Right lobe of liver (tissue), 6 donors: ENCODE measurements at regions not wholly inside any gene's neighbourhood (a gene's known extent, or its start where the extent isn't known, plus 50 kb on each side); places are given as distances from the start of the nearest gene placed in this dataset.

Source experiments
- ATAC-seq, 4 donors: fragments of 200-7000 bp; cut with Tn5 transposase; one replicate each; pipeline ENCODE4 v1.9.1; 2020; ENCODE audit warnings: mild to moderate bottlenecking in 4 of 4, moderate library complexity in 4 of 4
- DNase-seq, 3 donors: peaks; one replicate each; pipeline ENCODE4 v3.0.0-alpha.2; 2020
- H3K27ac ChIP-seq, 3 donors: fragments of 200-600 bp; one replicate each; pipeline ENCODE4 v1.8.0; 2022
- H3K27me3 ChIP-seq, 2 donors: fragments of 200-600 bp; one replicate each; pipeline ENCODE4 v1.8.0; 2022
- H3K36me3 ChIP-seq, 4 donors: fragments of 200-600 bp; sonication (generic) in 1 of 4; one replicate each; pipeline versions ENCODE4 v1.5.1 to v1.8.0; 2017 to 2022; ENCODE audit warnings: control low read depth in 1 of 4
- H3K4me1 ChIP-seq, 4 donors: fragments of 200-600 bp; sonication (generic) in 1 of 4; one replicate each; pipeline versions ENCODE4 v1.5.1 to v1.8.0; 2017 to 2022; ENCODE audit warnings: control low read depth in 1 of 4
- H3K4me3 ChIP-seq, 3 donors: fragments of 200-600 bp; one replicate each; pipeline ENCODE4 v1.8.0; 2022
- H3K9me3 ChIP-seq, 4 donors: fragments of 200-600 bp; sonication (generic) in 1 of 4; one replicate each; pipeline versions ENCODE4 v1.5.1 to v1.8.0; 2017 to 2022; ENCODE audit warnings: control low read depth in 1 of 4
- POLR2A ChIP-seq: fragments of 450-650 bp; IDR thresholded peaks from one replicate; pipeline ENCODE4 v1.6.1; 2017; ENCODE audit warnings: antibody characterized with exemption, mild to moderate bottlenecking
- WGBS: methylation state at CpG from one replicate; pipeline ENCODE4 v1.1.6; 2018; ENCODE audit warnings: low coverage, low lambda C conversion rate; ENCODE audit not compliant: insufficient coverage; ENCODE audit errors: missing lambda C conversion rate; 5-methylcytosine and 5-hydroxymethylcytosine counted together
- intact Hi-C, 2 donors: fragments of 100-400 bp; cut with DNase I; formaldehyde crosslinking; loops; one replicate each; pipeline versions ENCODE4 v1.11.2 to v1.14.1; 2022
- TF ChIP-seq, protein P1 (sequence below), 4 donors: fragments of 200-600 bp in 3 of 4; fragments of 450-650 bp in 1 of 4; IDR thresholded peaks; one replicate each; pipeline versions ENCODE4 v1.5.1 to v1.8.0; 2016 to 2022; ENCODE audit warnings: antibody characterized with exemption in 4 of 4, mild to moderate bottlenecking in 2 of 4
- donor health status: DM: no; HTN: yes; CAD: no.
- donor health status: DM: no; HTN: no; CAD: no.
- donor health status: DM: no; HTN: no; CAD: no.
- donor health status: DM: no; HTN: yes; CAD: no.
- donor health status: DM: no; HTN: yes; CAD: no.

DNA sequence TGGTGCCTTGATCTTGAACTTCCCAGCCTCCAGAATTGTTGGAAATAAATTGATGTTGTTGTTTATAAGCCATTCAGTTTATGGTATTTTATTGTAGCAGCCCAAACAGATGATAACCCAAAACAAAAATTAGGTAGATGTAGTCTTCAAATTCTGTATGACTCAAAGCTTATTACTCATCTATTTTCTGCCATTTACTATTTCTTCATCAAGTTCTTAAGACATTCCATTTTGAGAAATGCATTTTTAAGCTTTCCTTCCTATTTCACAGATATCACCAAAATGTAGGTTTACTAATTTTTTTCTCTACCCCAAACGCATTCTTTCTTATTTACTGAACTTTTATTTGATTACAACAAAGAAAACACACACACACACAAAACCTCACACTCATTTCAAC is 148.2 kb downstream of the RND3 start:
- intact Hi-C loops: no loop called here
- H3K36me3 ChIP-seq: no peaks in the 10 kb centered on the region
- no peak overlapping the region for H3K27ac ChIP-seq
- TF ChIP-seq POLR2A: no peak
- TF ChIP-seq, protein P1, sequence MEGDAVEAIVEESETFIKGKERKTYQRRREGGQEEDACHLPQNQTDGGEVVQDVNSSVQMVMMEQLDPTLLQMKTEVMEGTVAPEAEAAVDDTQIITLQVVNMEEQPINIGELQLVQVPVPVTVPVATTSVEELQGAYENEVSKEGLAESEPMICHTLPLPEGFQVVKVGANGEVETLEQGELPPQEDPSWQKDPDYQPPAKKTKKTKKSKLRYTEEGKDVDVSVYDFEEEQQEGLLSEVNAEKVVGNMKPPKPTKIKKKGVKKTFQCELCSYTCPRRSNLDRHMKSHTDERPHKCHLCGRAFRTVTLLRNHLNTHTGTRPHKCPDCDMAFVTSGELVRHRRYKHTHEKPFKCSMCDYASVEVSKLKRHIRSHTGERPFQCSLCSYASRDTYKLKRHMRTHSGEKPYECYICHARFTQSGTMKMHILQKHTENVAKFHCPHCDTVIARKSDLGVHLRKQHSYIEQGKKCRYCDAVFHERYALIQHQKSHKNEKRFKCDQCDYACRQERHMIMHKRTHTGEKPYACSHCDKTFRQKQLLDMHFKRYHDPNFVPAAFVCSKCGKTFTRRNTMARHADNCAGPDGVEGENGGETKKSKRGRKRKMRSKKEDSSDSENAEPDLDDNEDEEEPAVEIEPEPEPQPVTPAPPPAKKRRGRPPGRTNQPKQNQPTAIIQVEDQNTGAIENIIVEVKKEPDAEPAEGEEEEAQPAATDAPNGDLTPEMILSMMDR (IDR thresholded peaks at IDR 0.05): no peak
- no peak for DNase-seq
- peaks cover 0 to 12% (median 0%) of the 10 kb centered on the region in 4 donors for H3K4me1 ChIP-seq
- H3K9me3 ChIP-seq: no peaks in the 10 kb centered on the region
- no peak overlapping the region for H3K4me3 ChIP-seq
- no peak for ATAC-seq
- 55% methylated on average over 1 of the region's 1 CpG for WGBS
- H3K27me3 ChIP-seq: no peaks in the 10 kb centered on the region

DNA sequence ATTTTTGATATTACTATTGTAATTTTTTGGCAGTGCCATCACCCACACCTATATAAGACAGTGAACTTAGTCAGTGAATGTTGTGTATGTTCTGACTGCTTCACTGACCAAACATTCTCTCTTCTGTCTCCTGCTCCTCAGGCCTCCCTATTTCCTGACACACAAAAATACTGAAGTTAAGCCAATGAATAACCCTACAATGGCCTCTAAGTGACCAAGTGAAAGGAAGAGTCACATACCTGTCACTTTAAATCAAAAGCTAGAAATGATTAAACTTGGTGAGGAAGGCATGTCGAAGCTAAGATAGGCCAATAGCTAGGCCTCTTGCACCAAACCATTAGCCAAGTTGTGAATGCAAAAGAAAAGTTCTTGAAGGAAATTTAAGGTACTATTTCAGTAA is 151.9 kb downstream of the RND3 start:
- no peak for ATAC-seq
- no peaks in the 10 kb centered on the region for H3K27me3 ChIP-seq
- 67% methylated on average over 1 of the region's 1 CpG for WGBS
- intact Hi-C loops: no loop called here
- peaks cover 0 to 12% (median 0%) of the 10 kb centered on the region in 4 donors for H3K4me1 ChIP-seq
- H3K4me3 ChIP-seq: no peak overlapping the region
- DNase-seq: no peak
- TF ChIP-seq POLR2A: no peak
- TF ChIP-seq, protein P1 (IDR thresholded peaks at IDR 0.05): no peak
- H3K9me3 ChIP-seq: no peaks in the 10 kb centered on the region
- H3K36me3 ChIP-seq: no peaks in the 10 kb centered on the region
- no peak overlapping the region for H3K27ac ChIP-seq

DNA sequence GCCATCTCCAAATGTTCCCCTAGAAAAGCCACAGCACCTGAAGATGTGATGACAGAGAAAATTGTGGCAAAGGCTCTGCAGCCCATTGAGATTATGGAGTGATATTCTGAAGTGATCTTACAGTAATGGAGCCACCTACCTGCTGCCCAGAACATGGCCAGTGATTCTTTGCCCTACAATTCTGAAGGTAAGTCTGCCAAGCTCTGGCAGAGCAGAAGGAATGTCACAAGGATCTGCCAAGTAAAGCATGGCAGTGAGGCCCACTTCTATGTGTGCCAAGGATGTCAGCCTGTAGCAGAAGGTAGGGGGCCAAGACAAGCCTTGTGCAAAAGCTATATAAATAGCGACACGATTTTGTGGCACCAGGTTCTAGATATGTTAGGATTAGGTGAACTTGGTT is 155.1 kb downstream of the RND3 start:
- 100% methylated on average over 2 of the region's 2 CpGs for WGBS
- ATAC-seq (peak in 1 of 4 donors; percentile 17), DNase-seq (no peak)
- no peak overlapping the region for H3K27ac ChIP-seq
- H3K27me3 ChIP-seq: no peaks in the 10 kb centered on the region
- H3K36me3 ChIP-seq: no peaks in the 10 kb centered on the region
- no peak overlapping the region for H3K4me3 ChIP-seq
- intact Hi-C loops: no loop called here
- H3K4me1 ChIP-seq: no peaks in the 10 kb centered on the region
- no peak for TF ChIP-seq POLR2A
- TF ChIP-seq, protein P1 (IDR thresholded peaks at IDR 0.05): no peak
- no peaks in the 10 kb centered on the region for H3K9me3 ChIP-seq

DNA sequence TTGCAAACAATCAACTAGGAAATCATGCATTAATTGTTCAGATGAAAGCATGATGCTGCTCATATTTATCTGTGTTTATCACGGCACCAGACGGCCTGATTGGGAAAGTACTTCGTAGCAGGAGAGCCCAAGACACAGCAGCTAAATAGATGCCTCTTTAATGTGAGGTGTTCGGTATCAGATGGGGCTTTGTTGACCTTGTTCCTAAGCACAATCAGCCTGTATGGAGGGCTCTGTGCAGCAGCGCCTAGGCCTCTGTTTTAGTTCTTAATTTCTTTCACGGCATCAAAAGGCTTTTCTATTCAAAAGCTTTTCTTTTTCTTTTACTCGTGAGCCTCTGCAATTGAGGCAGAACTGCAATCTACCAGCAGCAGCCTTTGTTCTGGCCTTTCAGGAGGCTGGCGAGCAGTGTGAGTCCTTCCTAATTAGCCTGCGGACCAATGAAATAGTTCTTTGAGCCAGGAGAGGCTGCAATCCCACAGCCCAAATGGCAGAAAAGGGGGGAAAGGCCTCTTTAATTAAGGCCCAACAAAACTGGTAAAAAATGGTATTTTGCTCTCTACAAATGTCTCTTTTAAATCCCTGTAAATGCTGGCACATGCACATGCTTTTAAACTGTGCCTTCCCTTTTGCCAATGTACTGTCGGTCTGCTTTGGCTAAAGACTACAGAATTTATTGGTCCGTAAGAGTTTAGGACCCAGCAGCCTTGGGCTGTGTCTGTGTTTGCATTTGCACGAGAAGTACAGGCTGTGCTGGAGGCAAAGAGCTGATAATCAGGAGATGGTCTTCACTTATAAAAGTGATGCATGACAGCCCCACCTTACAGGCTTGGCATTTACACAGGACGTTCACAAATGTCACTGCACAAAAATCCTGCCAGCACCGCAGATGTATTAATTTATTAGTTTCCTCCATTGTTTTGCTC is 159.6 kb downstream of the RND3 start:
- intact Hi-C loops: no loop called here
- H3K27me3 ChIP-seq: no peaks in the 10 kb centered on the region
- WGBS: 79% methylated on average over 14 of the region's 14 CpGs
- no peak for ATAC-seq
- H3K4me3 ChIP-seq: no peak overlapping the region
- no peaks in the 10 kb centered on the region for H3K36me3 ChIP-seq
- no peaks in the 10 kb centered on the region for H3K4me1 ChIP-seq
- H3K9me3 ChIP-seq: no peaks in the 10 kb centered on the region
- no peak for TF ChIP-seq POLR2A
- TF ChIP-seq, protein P1 (IDR thresholded peaks at IDR 0.05): no peak
- H3K27ac ChIP-seq: no peak overlapping the region
- DNase-seq: no peak
